AG10803 (cell line): ENCODE measurements at regions not wholly inside any gene's neighbourhood (a gene's known extent, or its start where the extent isn't known, plus 50 kb on each side); places are given as distances from the start of the nearest gene placed in this dataset.

ENCODE experiments used
- DNase-seq: peaks from one replicate; pipeline ENCODE4 v3.0.0; 2010; ENCODE audit warnings: low read depth
- H3K4me3 ChIP-seq: 2 replicates; pipeline ENCODE4 v1.5.1; 2011; ENCODE audit warnings: mild to moderate bottlenecking, low read length, control low read depth
- TF ChIP-seq, protein P1 (sequence below): conservative IDR thresholded peaks from 2 replicates; pipeline ENCODE4 v1.5.1; 2011; ENCODE audit warnings: mild to moderate bottlenecking, low read length, control low read depth, inconsistent platforms

GRCh38 chr21:38958940-38959691 is 153.4 kb downstream of the ETS2 start:
- no peak overlapping the region for H3K4me3 ChIP-seq
- peak; percentile 77 for DNase-seq
- TF ChIP-seq, protein P1, sequence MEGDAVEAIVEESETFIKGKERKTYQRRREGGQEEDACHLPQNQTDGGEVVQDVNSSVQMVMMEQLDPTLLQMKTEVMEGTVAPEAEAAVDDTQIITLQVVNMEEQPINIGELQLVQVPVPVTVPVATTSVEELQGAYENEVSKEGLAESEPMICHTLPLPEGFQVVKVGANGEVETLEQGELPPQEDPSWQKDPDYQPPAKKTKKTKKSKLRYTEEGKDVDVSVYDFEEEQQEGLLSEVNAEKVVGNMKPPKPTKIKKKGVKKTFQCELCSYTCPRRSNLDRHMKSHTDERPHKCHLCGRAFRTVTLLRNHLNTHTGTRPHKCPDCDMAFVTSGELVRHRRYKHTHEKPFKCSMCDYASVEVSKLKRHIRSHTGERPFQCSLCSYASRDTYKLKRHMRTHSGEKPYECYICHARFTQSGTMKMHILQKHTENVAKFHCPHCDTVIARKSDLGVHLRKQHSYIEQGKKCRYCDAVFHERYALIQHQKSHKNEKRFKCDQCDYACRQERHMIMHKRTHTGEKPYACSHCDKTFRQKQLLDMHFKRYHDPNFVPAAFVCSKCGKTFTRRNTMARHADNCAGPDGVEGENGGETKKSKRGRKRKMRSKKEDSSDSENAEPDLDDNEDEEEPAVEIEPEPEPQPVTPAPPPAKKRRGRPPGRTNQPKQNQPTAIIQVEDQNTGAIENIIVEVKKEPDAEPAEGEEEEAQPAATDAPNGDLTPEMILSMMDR = no peak

DNA sequence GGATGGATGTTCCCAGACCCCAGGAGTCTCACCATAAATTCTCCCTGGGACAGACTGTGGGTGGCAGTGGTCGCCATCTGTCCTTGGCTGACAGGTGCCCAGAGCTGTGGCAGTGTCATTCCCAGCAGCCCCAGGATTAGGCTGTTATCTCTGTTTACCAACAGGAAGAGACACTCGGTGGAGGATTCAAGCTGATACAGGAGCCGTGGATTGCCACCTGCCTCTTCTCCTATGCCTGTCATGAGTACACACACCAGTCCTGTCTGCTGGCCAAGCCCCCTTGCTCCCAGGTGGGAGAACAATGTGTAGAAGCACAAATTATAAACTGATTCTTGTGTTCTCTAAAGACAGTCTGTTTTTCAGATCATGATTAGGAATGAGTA is 152.6 kb downstream of the ETS2 start:
- DNase-seq = no peak
- H3K4me3 ChIP-seq = no peak overlapping the region
- TF ChIP-seq, protein P1 = no peak

GRCh38 chr21:38957575-38958322 is 152.0 kb downstream of the ETS2 start:
- no peak overlapping the region for H3K4me3 ChIP-seq
- DNase-seq = no peak
- TF ChIP-seq, protein P1 = no peak

DNA sequence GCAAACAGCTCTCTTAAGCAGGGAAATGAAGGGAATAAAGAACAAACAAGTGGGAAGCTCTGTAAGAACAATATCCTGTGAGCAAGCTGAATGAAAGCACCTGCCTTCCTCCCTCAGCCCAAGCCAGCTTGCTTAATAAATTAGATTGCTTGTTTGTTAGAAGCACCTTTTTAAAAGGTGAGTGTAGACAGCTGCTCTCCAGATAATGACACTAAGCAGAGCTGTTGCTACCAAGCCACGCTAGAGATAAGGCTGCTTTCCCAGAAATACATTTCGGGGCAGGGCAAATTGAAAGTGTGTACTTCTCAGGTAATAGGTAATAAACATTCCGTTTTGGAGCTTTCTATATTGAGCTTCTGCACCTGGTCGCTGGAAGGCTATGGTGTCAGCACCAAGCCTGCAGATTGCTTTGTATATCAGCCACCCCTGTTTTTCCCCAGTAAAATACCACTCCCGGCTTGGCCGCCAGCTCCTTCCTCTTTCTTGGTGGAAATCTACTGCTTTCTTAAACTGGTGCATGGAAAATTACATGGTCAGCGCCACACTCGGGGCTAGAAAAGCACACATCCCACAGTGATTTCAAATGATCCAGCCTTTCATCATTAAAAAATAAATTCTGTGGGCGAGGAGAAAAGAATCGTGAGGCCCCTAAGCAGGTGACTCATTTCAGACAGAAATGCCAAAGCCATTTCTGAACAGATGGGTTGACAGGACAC is 151.3 kb downstream of the ETS2 start:
- no peak overlapping the region for H3K4me3 ChIP-seq
- no peak for DNase-seq
- TF ChIP-seq, protein P1 = no peak

GRCh38 chr21:38956521-38956855 is 150.8 kb downstream of the ETS2 start:
- H3K4me3 ChIP-seq = no peak overlapping the region
- TF ChIP-seq, protein P1 = no peak
- no peak for DNase-seq

- DNase-seq = no peak
- TF ChIP-seq, protein P1 = no peak
- H3K4me3 ChIP-seq = no peak overlapping the region
These were observed 150.3 kb downstream of the ETS2 start for GRCh38 chr21:38956007-38956406.
